OCI-LY1 (cell line): ENCODE measurements at regions not wholly inside any gene's neighbourhood (a gene's known extent, or its start where the extent isn't known, plus 50 kb on each side); places are given as distances from the start of the nearest gene placed in this dataset.

Experiments
- CTCF ChIP-seq: fragments of 200-600 bp; sonication (generic), shearing (Covaris generic); IDR thresholded peaks from 2 replicates; pipeline ENCODE4 v1.5.1; 2017; ENCODE audit warnings: mild to moderate bottlenecking, antibody characterized with exemption, low read length, moderate library complexity, mixed read lengths
- EZH2 ChIP-seq: fragments of 200-600 bp; sonication (generic), shearing (Covaris generic); IDR thresholded peaks from 2 replicates; pipeline ENCODE4 v1.8.0; 2017; ENCODE audit warnings: borderline replicate concordance, mixed run types, mild to moderate bottlenecking, antibody characterized with exemption, low read length, moderate library complexity, mixed read lengths

GRCh38 chr13:76414320-76414719 lies 471.9 kb downstream of the KCTD12 start:
- TF ChIP-seq EZH2 (no peak), CTCF (no peak)
